ENCODE measurements at regions not wholly inside any gene's neighbourhood (a gene's known extent, or its start where the extent isn't known, plus 50 kb on each side); places are given as distances from the start of the nearest gene placed in this dataset.

- TF ChIP-seq EZH2phosphoT487 (IDR thresholded peaks at IDR 0.05; ENCODE audit: low read depth) (no peak), CTCF (IDR thresholded peaks at IDR 0.05; ENCODE audit: low read depth, low read length) (no peak)
- Histone ChIP-seq H3K9ac (ENCODE audit: low read length) (no peak overlapping the region), H3K36me3 (replicated peaks; ENCODE audit: low read depth, low read length) (no peaks in the 10 kb centered on the region), H3K4me2 (ENCODE audit: low read length) (no peak overlapping the region), H2AFZ (ENCODE audit: low read depth, low read length) (no peak overlapping the region), H3K79me2 (ENCODE audit: low read length) (no peaks in the 10 kb centered on the region), H3K4me3 (ENCODE audit: low read length) (no peak overlapping the region), H3K4me1 (ENCODE audit: low read length) (no peaks in the 10 kb centered on the region), H3K27ac (ENCODE audit: low read length) (no peak overlapping the region), H4K20me1 (ENCODE audit: insufficient read depth, low read length) (no peaks in the 10 kb centered on the region), H3K9me3 (ENCODE audit: insufficient read depth, low read length) (no peaks in the 10 kb centered on the region), H3K27me3 (ENCODE audit: low read depth, low read length) (no peaks in the 10 kb centered on the region)
Observed at GRCh38 chr6:165991341-165991740, 176.3 kb downstream of the TBXT start.

DNA sequence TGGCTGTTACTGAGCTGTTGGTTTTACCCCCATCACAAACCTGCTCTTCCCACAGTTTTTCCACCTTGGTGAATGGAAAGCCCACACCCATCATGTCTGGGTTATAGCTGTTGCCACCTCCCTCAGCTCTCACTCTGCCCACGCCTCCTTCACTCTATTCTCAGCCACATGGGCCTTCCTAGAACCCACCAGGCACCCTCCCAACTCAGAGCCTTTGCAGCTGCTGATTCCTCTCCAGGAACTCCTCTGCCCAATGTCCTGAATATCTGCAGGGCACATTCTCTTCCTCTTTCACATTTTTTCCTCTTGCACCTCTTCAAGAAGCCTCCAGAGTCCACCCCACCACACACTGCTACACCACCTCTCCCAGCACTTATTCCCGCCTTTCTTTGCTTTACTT lies 177.4 kb downstream of the TBXT start:
- TF ChIP-seq CTCF (IDR thresholded peaks at IDR 0.05; ENCODE audit: low read depth, low read length) = no peak
- no peaks in the 10 kb centered on the region for H3K27me3 ChIP-seq (ENCODE audit: low read depth, low read length)
- H3K36me3 ChIP-seq (replicated peaks; ENCODE audit: low read depth, low read length) = no peaks in the 10 kb centered on the region
- no peak overlapping the region for H3K27ac ChIP-seq (ENCODE audit: low read length)
- H3K9ac ChIP-seq (ENCODE audit: low read length) = no peak overlapping the region
- no peaks in the 10 kb centered on the region for H3K4me1 ChIP-seq (ENCODE audit: low read length)
- no peaks in the 10 kb centered on the region for H3K79me2 ChIP-seq (ENCODE audit: low read length)
- no peaks in the 10 kb centered on the region for H4K20me1 ChIP-seq (ENCODE audit: insufficient read depth, low read length)
- H3K4me2 ChIP-seq (ENCODE audit: low read length) = no peak overlapping the region
- no peak overlapping the region for H2AFZ ChIP-seq (ENCODE audit: low read depth, low read length)
- H3K9me3 ChIP-seq (ENCODE audit: insufficient read depth, low read length) = no peaks in the 10 kb centered on the region
- no peak overlapping the region for H3K4me3 ChIP-seq (ENCODE audit: low read length)

DNA sequence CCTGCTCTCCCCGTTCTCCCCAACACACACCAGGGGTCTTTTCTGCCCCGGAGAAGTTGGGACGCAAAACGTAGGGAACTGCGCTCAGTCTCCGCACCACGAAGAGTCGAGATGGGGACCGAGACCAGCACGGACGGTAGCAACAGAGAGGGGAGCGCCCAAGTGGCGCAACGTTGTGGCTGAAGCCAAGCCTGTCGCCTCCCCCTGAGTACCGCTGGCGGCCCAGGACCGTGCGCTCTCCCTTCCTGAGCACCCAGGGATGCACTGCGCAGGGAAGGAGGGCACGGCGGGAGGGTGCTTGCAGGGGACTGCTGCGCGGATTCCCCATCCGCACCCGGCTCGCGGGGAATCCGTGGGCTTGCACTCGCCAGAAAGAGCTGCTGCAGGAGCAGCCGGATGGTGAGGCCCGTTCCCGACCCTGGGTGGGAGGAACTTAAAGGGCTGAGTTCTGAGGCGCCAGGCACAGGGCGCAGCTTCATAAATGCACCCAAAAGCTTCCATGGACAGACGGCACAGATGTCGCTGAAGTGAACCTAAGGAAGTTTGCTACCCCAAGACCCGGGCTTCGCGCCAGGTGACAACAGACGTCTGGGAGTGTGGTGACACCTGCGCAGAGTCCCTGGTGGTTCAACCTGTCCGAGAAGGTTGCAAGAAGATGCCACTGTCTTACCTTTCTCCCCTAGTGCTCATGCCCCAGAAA lies 178.7 kb downstream of the TBXT start:
- Histone ChIP-seq H3K9ac (ENCODE audit: low read length) (no peak overlapping the region), H3K9me3 (ENCODE audit: insufficient read depth, low read length) (no peaks in the 10 kb centered on the region), H3K27ac (ENCODE audit: low read length) (no peak overlapping the region), H3K4me1 (ENCODE audit: low read length) (no peaks in the 10 kb centered on the region), H3K4me2 (ENCODE audit: low read length) (no peak overlapping the region), H3K79me2 (ENCODE audit: low read length) (no peaks in the 10 kb centered on the region), H3K27me3 (ENCODE audit: low read depth, low read length) (no peaks in the 10 kb centered on the region), H3K36me3 (replicated peaks; ENCODE audit: low read depth, low read length) (no peaks in the 10 kb centered on the region), H2AFZ (ENCODE audit: low read depth, low read length) (no peak overlapping the region), H4K20me1 (ENCODE audit: insufficient read depth, low read length) (no peaks in the 10 kb centered on the region), H3K4me3 (ENCODE audit: low read length) (no peak overlapping the region)
- TF ChIP-seq CTCF (IDR thresholded peaks at IDR 0.05; ENCODE audit: low read depth, low read length) = no peak
- no peak for TF ChIP-seq EZH2phosphoT487 (IDR thresholded peaks at IDR 0.05; ENCODE audit: low read depth)

- no peak overlapping the region for H3K4me2 ChIP-seq (ENCODE audit: low read length)
- no peak overlapping the region for H3K27ac ChIP-seq (ENCODE audit: low read length)
- H3K79me2 ChIP-seq (ENCODE audit: low read length) = no peaks in the 10 kb centered on the region
- no peak overlapping the region for H2AFZ ChIP-seq (ENCODE audit: low read depth, low read length)
- no peak overlapping the region for H3K4me3 ChIP-seq (ENCODE audit: low read length)
- no peaks in the 10 kb centered on the region for H3K9me3 ChIP-seq (ENCODE audit: insufficient read depth, low read length)
- H3K4me1 ChIP-seq (ENCODE audit: low read length) = no peaks in the 10 kb centered on the region
- no peak for TF ChIP-seq EZH2phosphoT487 (IDR thresholded peaks at IDR 0.05; ENCODE audit: low read depth)
- no peak for TF ChIP-seq CTCF (IDR thresholded peaks at IDR 0.05; ENCODE audit: low read depth, low read length)
- H3K9ac ChIP-seq (ENCODE audit: low read length) = no peak overlapping the region
- no peaks in the 10 kb centered on the region for H4K20me1 ChIP-seq (ENCODE audit: insufficient read depth, low read length)
- H3K36me3 ChIP-seq (replicated peaks; ENCODE audit: low read depth, low read length) = no peaks in the 10 kb centered on the region
- H3K27me3 ChIP-seq (ENCODE audit: low read depth, low read length) = no peaks in the 10 kb centered on the region
Observed at GRCh38 chr6:165988302-165988756, 179.3 kb downstream of the TBXT start.

All from OCI-LY3 (cell line).